ENCODE measurements at regions not wholly inside any gene's neighbourhood (a gene's known extent, or its start where the extent isn't known, plus 50 kb on each side); places are given as distances from the start of the nearest gene placed in this dataset.

- no peak for FAIRE-seq
- dilution Hi-C loops (cut with MboI; ENCODE audit: extremely low pct_ligation_motif_present, low sequenced_read_pairs) = no loop called here
- H3K9me1 ChIP-seq (replicated peaks; ENCODE audit: control insufficient read depth, extremely low read depth, insufficient read depth, low read length) = no peaks in the 10 kb centered on the region
- H3K27ac ChIP-seq (ENCODE audit: insufficient read depth, low read depth, low read length) = no peak overlapping the region
- TF ChIP-seq GATA2 (IDR thresholded peaks at IDR 0.05; ENCODE audit: insufficient read depth, insufficient read length, low read depth, low read length) = no peak
- no peak for TF ChIP-seq EZH2 (IDR thresholded peaks at IDR 0.05; ENCODE audit: borderline replicate concordance, low read depth, low read length, severe bottlenecking)
- TF ChIP-seq MYC (IDR thresholded peaks at IDR 0.05; ENCODE audit: low read depth, low read length) = no peak
- no peak for TF ChIP-seq MAX (IDR thresholded peaks at IDR 0.05; ENCODE audit: insufficient read depth, insufficient read length)
- H3K9me3 ChIP-seq (replicated peaks; ENCODE audit: control insufficient read depth, insufficient read depth, low read length) = no peaks in the 10 kb centered on the region
- ChIA-PET CTCF (no interaction called here), POLR2A (no interaction called here)
- DNase-seq (ENCODE audit: low read depth, low spot score) = no peak
- no peaks in the 10 kb centered on the region for H3K36me3 ChIP-seq (ENCODE audit: control insufficient read depth in 2 of 2, extremely low read depth in 1 of 2, insufficient read depth in 2 of 2, low read length in 2 of 2)
- no peak overlapping the region for H3K9ac ChIP-seq (replicated peaks; ENCODE audit: extremely low read depth, insufficient read depth, low read length)
- H3K27me3 ChIP-seq (ENCODE audit: control insufficient read depth in 2 of 2, insufficient read depth in 2 of 2, low read length in 2 of 2) = peaks cover 0 to 6% of the 10 kb centered on the region in 2 experiments
- intact Hi-C loops (cut with micrococcal nuclease) = no loop called here
- BruUV-seq (replicated peaks) = no TSS peak
- no peak overlapping the region for H3K4me3 ChIP-seq (replicated peaks in 1 of 3; ENCODE audit: insufficient read depth in 1 of 3, low read depth in 1 of 3, low read length in 3 of 3)
- no peaks in the 10 kb centered on the region for H3K79me2 ChIP-seq (ENCODE audit: control insufficient read depth, insufficient read depth, low read length)
- H2AFZ ChIP-seq (ENCODE audit: low read depth, low read length) = no peak overlapping the region
- no peaks in the 10 kb centered on the region for H3K4me1 ChIP-seq (ENCODE audit: control insufficient read depth, extremely low read depth, insufficient read depth, low read length)
- no peaks in the 10 kb centered on the region for H4K20me1 ChIP-seq (replicated peaks; ENCODE audit: control insufficient read depth, extremely low read depth, insufficient read depth, low read length)
- no peak overlapping the region for H3K4me2 ChIP-seq (ENCODE audit: insufficient read depth, low read length)
Observed at GRCh38 chr5:124287813-124288212, 458.6 kb downstream of the ZNF608 start.

- Histone ChIP-seq H3K79me2 (ENCODE audit: control insufficient read depth, insufficient read depth, low read length) (no peaks in the 10 kb centered on the region), H3K4me3 (replicated peaks in 1 of 3; ENCODE audit: insufficient read depth in 1 of 3, low read depth in 1 of 3, low read length in 3 of 3) (no peak overlapping the region), H3K36me3 (ENCODE audit: control insufficient read depth in 2 of 2, extremely low read depth in 1 of 2, insufficient read depth in 2 of 2, low read length in 2 of 2) (no peaks in the 10 kb centered on the region), H3K9ac (replicated peaks; ENCODE audit: extremely low read depth, insufficient read depth, low read length) (no peak overlapping the region), H3K9me3 (replicated peaks; ENCODE audit: control insufficient read depth, insufficient read depth, low read length) (no peaks in the 10 kb centered on the region), H2AFZ (ENCODE audit: low read depth, low read length) (no peak overlapping the region), H3K4me1 (ENCODE audit: control insufficient read depth, extremely low read depth, insufficient read depth, low read length) (no peaks in the 10 kb centered on the region), H3K9me1 (replicated peaks; ENCODE audit: control insufficient read depth, extremely low read depth, insufficient read depth, low read length) (no peaks in the 10 kb centered on the region), H4K20me1 (replicated peaks; ENCODE audit: control insufficient read depth, extremely low read depth, insufficient read depth, low read length) (no peaks in the 10 kb centered on the region), H3K4me2 (ENCODE audit: insufficient read depth, low read length) (no peak overlapping the region), H3K27ac (ENCODE audit: insufficient read depth, low read depth, low read length) (no peak overlapping the region), H3K27me3 (ENCODE audit: control insufficient read depth in 2 of 2, insufficient read depth in 2 of 2, low read length in 2 of 2) (peaks cover 0 to 6% of the 10 kb centered on the region in 2 experiments)
- DNase-seq (ENCODE audit: low read depth, low spot score) (no peak), FAIRE-seq (no peak)
- TF ChIP-seq FOS (IDR thresholded peaks at IDR 0.05; ENCODE audit: borderline replicate concordance, insufficient read depth, low read length) = no peak
- no peak for TF ChIP-seq CTCF (IDR thresholded peaks at IDR 0.05; ENCODE audit: extremely low read depth in 1 of 2, insufficient read depth in 1 of 2, low read depth in 1 of 2, low read length in 2 of 2)
- ChIA-PET CTCF (no interaction called here), POLR2A (no interaction called here)
- intact Hi-C loops (cut with micrococcal nuclease) = no loop called here
- dilution Hi-C loops (cut with MboI; ENCODE audit: extremely low pct_ligation_motif_present, low sequenced_read_pairs) = no loop called here
- BruUV-seq (replicated peaks) = no TSS peak
Observed at GRCh38 chr5:124285733-124286132, 460.7 kb downstream of the ZNF608 start.

Data from endothelial cell of umbilical vein (primary cell).